ENCODE measurements at regions not wholly inside any gene's neighbourhood (a gene's known extent, or its start where the extent isn't known, plus 50 kb on each side); places are given as distances from the start of the nearest gene placed in this dataset.

- ATAC-seq (ENCODE audit: low read depth) = no peak
- no peak overlapping the region for H3K14ac ChIP-seq (replicated peaks; ENCODE audit: low read depth, low read length)
- H3K4me3 ChIP-seq (ENCODE audit: insufficient read depth, low read depth, low read length) = no peak overlapping the region
- dilution Hi-C loops (cut with HindIII; ENCODE audit: low sequenced_read_pairs, unreplicated experiment) = no loop called here
- no peak for DNase-seq
- H4K91ac ChIP-seq (ENCODE audit: insufficient read depth, low read depth, low read length) = no peak overlapping the region
- BruUV-seq (replicated peaks) = no TSS peak
- no peak for TF ChIP-seq POLR2A (IDR thresholded peaks at IDR 0.05; ENCODE audit: low read depth, low read length)
- TF ChIP-seq USF2 (IDR thresholded peaks at IDR 0.05; ENCODE audit: low read depth, low read length) = no peak
- no peak for TF ChIP-seq RAD21 (IDR thresholded peaks at IDR 0.05; ENCODE audit: low read length)
- no peak for TF ChIP-seq CHD1 (IDR thresholded peaks at IDR 0.05; ENCODE audit: low read depth, low read length)
- TF ChIP-seq RCOR1 (IDR thresholded peaks at IDR 0.05; ENCODE audit: insufficient replicate concordance, low read length) = no peak
- no peak for TF ChIP-seq RFX5 (IDR thresholded peaks at IDR 0.05; ENCODE audit: low read depth, low read length)
- TF ChIP-seq BHLHE40 (IDR thresholded peaks at IDR 0.05; ENCODE audit: low read depth, low read length) = no peak
- TF ChIP-seq CTCF (conservative IDR thresholded peaks at IDR 0.05; ENCODE audit: low read depth, low read length) = no peak
- TF ChIP-seq ELK1 (IDR thresholded peaks at IDR 0.05; ENCODE audit: borderline replicate concordance, low read depth, low read length) = no peak
- no peak for TF ChIP-seq MAFK (IDR thresholded peaks at IDR 0.05; ENCODE audit: low read depth, low read length)
- TF ChIP-seq MXI1 (IDR thresholded peaks at IDR 0.05; ENCODE audit: borderline replicate concordance, low read depth, low read length) = no peak
- no peaks in the 10 kb centered on the region for H3K4me1 ChIP-seq (ENCODE audit: control insufficient read depth, insufficient read depth, low read length)
- H4K20me1 ChIP-seq (ENCODE audit: insufficient read depth, low read length) = no peaks in the 10 kb centered on the region
- no peak overlapping the region for H2BK20ac ChIP-seq (ENCODE audit: low read depth, low read length)
- no peaks in the 10 kb centered on the region for H3K79me1 ChIP-seq (ENCODE audit: low read depth in 1 of 2, low read length in 2 of 2)
- no peak overlapping the region for H3K56ac ChIP-seq (ENCODE audit: extremely low read depth, insufficient read depth, low read length)
- H2AK5ac ChIP-seq (ENCODE audit: low read depth, low read length) = no peak overlapping the region
- H2BK120ac ChIP-seq (ENCODE audit: low read depth, low read length) = no peak overlapping the region
- in situ Hi-C loops (cut with MboI; ENCODE audit: low sequenced_read_pairs) = no loop called here
- H2BK15ac ChIP-seq (ENCODE audit: low read depth, low read length) = no peak overlapping the region
- H3K4ac ChIP-seq (ENCODE audit: low read depth, low read length) = no peak overlapping the region
- no peak overlapping the region for H3K23ac ChIP-seq (ENCODE audit: low read depth, low read length)
- H2AFZ ChIP-seq (replicated peaks; ENCODE audit: low read length, poor library complexity) = no peak overlapping the region
- H4K5ac ChIP-seq (ENCODE audit: low read depth, low read length) = no peak overlapping the region
- no peaks in the 10 kb centered on the region for H3K36me3 ChIP-seq (ENCODE audit: control insufficient read depth, insufficient read depth, low read length)
- H3K9me1 ChIP-seq (ENCODE audit: insufficient read depth, low read length) = no peaks in the 10 kb centered on the region
- intact Hi-C loops (cut with micrococcal nuclease) = no loop called here
- no peak overlapping the region for H2AK9ac ChIP-seq (replicated peaks; ENCODE audit: low read depth, low read length, poor library complexity)
- H3K9me3 ChIP-seq (ENCODE audit: control insufficient read depth, insufficient read depth, low read length) = no peaks in the 10 kb centered on the region; the same call in 1 of the 2 replicates
- no peak overlapping the region for H3K18ac ChIP-seq (ENCODE audit: low read depth, low read length)
- CTCF ChIA-PET = no interaction called here
- no peak overlapping the region for H3K4me2 ChIP-seq (ENCODE audit: low read depth, low read length)
- H2BK5ac ChIP-seq (ENCODE audit: low read depth, low read length, poor library complexity, severe bottlenecking) = no peak overlapping the region
- H4K8ac ChIP-seq (ENCODE audit: low read depth in 2 of 2, low read length in 2 of 2) = no peak overlapping the region
- H3K27me3 ChIP-seq (ENCODE audit: control insufficient read depth, insufficient read depth, low read length) = no peaks in the 10 kb centered on the region
- no peak overlapping the region for H3K9ac ChIP-seq (ENCODE audit: low read depth, low read length)
- POLR2A ChIA-PET (ENCODE audit: unreplicated experiment) = no interaction called here
- H3K27ac ChIP-seq (ENCODE audit: insufficient read depth, low read length) = no peak overlapping the region
Measured at GRCh38 chr9:111193095-111193494, 136.9 kb downstream of the OR2K2 start.

Measured in IMR-90 (cell line).